Activated gamma-delta T cell treated with Interleukin-2 at 50 U/mL for 16 hours (primary cell): ENCODE measurements at regions not wholly inside any gene's neighbourhood (a gene's known extent, or its start where the extent isn't known, plus 50 kb on each side); places are given as distances from the start of the nearest gene placed in this dataset.

Source experiments
- DNase-seq: peaks from one replicate; pipeline ENCODE4 v3.0.0-alpha.2; 2020

DNA sequence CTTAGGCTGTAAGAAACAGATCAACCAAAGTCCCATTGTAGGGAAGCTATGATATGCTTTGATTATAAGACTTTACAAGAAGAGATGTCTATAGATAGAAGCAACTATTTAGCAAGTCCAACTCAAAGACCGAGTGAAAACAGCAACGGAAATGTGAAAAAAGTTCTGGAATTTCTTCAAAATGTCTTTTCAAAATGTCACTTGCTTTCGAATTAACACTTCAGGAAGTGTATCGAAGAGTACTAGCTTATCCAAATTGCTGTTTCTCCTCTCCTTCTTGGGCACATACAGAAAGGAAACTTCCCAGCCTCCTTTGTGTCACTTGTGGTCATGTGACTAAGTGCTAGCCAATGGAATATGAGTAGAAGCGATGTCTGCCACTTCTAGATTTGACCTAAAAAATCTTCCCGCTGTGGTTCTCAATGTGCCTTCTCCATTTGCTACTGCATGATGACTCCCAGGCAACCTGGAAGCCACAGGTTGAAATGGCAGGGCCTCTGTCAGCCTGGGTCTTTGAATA, 89.9 kb downstream of the TSEN15 start:
- DNase-seq, result no peak

DNA sequence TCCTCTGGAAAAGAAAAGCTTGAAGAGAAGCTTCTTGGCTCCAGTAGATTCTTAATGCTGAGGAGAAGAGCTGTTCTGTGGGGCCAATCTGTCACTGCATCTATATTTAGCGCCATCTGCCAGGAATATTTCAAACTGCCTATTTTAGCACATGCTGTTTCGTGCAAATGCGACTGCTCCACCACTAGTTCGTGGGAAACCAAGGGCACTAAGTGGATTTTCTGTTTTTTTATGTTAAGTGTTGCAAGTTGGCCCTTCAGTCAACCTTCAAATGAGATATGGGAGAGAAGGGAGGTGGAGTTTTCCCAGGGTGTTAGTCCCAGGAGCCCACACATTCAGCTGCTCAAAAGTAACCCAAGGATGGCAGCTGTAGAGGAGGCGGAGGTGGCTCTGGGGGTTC, 91.9 kb downstream of the TSEN15 start:
- DNase-seq, result no peak

DNA sequence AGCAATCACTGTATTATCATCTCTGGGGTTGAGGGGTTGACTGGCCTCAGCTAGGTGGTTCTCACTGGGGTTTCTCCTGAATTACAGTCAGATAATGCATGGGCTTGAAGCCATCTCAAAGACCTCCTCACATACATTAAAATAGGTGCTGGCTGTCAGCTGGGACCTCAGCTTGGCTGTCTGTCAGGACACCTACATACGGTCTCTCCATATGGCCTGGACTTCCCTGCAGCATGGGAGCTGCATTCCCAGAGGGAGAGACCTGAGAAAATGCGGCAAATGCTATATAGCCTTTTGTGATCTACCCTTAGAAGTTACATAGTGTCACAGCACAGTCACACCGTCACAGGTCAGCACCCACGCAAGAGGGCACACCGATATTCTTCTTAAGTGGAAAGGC, 93.6 kb downstream of the TSEN15 start:
- no peak for DNase-seq

DNA sequence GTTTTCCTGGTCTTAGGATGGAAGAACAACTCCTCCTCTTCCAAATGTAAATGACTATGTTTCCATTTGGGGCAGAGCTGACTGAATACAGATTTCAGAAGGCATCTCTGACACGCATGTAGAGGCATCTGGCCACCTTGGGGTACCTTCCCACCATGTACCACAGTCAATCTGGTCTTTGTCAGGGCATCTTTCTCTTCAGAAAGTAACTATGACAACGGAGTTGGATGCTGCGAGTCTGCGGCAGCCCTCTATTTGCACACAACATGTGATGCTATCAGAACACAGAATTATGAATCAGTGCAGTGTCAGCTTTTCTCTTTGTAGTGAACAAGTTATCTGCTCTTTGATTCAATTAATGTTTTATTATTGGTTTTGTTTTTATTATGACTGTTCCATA, 94.7 kb downstream of the TSEN15 start:
- DNase-seq, result no peak

DNA sequence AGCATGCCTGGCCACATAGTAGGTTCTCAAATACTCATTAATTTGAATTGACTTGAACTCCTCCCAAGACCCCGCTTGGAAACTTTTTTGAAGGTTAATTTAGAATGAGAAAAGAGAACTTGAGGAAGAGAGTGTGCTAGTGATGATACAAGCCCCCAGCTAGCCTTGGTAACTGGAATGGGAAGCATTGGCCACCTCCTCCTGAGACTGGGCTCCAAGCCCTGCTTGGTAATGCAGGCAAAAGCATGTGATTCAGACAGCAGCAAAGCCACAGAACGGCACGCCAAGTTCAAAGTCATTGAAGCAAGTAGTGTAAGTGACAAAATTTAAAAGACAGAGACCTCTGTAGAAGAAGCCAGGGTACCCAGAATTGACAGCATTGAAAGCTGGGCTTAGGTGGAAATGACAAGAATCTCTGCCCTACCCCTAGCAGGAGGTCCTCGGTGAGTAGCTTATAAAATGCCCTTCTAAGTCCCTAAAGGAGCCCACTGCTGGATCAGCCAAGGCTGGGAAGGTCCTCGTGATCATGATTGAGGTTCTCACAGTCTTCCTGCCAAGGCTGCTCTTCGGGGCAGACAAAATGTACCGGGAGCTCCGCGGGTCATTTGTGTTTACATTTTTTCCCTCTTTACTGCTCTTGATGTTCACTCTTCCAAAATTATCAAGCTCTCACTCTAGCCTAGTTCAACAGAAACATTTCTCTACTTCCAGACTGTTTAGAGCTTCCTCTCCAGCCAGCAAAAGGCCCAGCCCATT, 99.4 kb downstream of the TSEN15 start:
- no peak for DNase-seq

DNA sequence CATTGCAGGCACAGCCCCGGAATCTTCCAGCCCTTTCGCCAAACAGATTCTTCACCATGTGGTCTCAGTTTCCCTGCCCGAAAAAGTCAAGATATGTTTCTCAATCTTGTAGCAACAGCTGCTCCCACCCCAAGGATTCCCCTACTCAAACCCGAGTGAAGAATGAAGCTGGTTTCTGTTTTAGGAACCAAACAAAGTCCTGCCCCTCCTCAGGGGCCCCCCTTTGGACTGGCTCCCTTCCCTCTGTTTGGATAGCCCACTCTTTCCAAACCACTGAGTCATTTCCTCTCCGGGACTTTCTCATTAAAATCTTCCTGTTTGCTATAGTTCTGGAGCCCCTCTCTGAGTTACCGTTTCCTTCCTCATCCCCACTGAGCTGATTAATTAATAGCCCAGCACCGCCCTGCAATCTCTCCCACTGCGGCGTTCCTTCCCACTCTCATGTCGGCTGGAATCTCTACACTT, 100.9 kb downstream of the TSEN15 start:
- DNase-seq, result no peak

DNA sequence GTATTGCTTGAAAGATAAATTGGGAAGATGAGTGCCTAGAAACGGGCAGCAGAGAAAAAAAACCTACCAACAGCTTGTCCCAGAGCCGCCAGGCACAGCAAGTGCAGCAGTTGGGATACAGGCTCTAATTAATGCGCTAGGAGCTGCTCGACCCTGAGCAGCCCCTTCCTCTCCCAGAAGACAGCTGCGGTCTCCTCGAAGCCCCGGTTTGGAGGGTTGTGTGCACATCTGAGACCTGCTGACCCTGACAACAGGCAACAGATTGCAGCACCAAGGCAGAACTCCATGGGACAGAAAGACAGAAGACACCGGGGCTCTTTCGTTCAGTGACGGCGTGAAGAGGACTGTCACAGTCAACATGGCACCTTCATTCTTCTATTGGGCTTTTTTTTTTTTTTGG, 101.4 kb downstream of the TSEN15 start:
- DNase-seq, result no peak

DNA sequence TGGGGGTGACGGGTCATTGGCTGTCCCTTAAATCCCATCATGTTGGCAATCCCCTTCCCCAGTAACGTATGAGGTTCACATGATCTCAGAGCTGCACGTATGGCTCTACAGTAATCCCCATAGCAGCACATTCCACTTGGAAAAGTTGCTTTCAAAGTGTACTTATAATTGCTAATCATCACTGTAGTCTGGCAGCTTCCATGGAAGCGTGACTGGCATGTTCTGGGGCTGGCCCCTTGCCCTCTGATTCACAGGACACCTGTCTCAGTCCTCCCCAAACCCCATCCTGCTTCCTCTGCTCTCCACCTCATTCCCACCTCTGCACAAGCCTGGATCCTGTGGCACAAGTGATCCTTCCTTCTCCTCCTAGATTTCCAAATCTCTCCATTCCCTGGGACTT, 102.2 kb downstream of the TSEN15 start:
- DNase-seq, result no peak

DNA sequence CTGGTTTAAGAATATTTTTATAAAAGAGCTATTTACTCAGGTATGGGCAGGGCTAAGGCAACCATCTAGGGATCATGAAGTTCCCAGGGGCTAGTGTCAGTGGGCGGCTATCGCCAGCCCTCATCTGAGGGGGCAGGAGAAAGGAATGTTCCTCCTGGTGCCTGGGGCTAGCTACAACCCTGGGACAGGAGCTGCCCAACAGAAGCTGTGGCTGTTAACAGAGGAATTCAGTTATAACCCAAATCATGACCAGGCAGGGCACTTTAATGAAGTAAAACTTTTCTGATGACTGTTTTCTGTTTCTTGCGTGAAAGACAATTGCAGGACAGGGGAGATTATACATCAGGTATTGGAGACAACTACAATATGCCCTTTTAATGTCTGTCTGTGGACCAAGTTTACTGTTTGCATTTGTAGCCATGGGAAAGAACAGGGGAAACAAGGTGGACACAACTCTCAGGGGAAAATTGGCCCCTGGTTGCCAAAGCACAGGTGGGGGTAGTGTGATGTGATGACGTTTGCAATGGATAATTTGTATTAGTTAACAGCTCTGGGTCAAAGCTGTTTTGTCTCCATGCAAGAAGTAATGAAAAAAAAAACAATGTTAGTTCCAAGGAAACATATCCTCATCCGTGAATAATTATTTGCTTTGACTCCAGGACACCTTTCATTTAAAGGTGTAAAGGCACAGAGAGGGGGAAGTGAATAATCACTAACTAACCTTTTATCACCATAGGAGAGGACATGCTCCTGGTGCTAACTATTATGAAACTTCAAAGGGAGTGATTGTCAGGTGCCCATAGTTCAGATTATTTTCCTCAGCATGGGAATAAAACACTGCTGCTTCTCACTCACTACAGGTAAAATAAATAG, 105.2 kb downstream of the TSEN15 start:
- no peak for DNase-seq

DNA sequence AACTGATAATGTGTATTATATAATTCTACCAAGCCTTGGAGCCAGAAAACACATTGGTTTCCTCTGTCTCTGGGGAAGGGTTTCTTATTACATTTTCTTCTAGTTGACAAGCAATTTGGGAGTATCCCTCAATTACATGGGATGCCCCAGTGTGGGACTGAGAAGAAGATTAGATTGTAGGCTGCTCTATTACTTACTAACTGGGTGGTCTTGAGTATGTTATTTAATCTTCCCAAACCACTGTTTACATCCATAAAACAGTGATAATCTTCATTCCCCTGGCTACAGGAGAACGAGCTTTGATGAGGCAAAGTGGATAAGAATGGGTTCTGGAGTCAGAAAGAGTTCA, 105.8 kb downstream of the TSEN15 start:
- no peak for DNase-seq

DNA sequence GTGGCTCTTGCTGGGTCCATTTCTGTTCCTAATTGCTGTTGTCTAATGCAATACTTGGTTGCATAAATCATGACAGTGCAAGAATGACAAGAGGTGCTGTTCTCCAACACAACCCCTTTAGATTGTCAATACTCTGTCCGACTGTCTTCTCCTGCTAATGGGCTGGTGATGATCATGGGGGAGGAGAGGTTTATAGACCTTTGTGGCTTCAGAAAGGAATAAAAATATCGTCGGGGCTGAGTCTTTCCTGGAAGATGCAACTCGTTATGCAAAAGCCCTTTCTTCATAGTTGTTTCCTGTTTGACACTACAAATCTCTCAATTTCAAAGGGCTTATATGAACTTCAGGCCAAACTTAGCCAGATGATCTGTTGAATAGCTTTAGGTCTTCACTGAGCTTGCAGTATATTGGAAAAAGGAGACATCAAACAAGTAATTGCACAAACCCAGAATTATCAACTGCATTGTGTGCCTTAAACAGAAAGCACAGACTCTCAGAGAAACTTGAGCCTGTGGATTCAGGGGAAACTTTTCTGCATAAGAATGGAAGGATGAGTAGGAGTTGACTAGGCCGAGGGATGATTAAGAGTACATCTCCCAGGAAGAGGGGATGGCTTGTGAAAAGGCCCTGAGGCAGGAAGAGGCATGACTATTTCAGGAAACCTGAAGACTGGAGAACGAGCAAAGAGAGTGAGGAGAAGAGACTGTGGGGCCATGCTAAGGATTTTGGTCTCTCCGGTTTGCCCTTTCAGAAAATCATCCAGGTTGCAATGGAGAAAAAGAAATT, 107.6 kb downstream of the TSEN15 start:
- DNase-seq, result no peak

DNA sequence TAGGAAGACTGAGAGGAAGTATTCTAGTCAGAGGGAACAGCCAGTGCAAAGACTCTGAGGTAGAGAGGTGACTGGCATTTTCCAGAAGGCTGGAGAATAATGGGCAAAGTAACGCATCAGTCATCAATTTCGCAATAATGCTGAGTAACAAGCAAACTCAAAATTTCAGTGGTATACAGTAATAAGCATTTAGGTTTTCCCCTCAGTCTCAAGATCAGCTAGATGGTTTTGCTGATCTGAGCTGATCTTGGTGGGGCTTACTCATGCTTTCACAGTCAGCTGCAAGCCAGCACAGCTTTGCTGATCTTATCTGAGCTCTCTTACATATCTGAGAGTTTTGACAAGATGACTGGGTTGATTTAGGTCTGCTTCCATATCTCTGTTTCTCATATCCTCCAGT, 108.7 kb downstream of the TSEN15 start:
- no peak for DNase-seq

DNA sequence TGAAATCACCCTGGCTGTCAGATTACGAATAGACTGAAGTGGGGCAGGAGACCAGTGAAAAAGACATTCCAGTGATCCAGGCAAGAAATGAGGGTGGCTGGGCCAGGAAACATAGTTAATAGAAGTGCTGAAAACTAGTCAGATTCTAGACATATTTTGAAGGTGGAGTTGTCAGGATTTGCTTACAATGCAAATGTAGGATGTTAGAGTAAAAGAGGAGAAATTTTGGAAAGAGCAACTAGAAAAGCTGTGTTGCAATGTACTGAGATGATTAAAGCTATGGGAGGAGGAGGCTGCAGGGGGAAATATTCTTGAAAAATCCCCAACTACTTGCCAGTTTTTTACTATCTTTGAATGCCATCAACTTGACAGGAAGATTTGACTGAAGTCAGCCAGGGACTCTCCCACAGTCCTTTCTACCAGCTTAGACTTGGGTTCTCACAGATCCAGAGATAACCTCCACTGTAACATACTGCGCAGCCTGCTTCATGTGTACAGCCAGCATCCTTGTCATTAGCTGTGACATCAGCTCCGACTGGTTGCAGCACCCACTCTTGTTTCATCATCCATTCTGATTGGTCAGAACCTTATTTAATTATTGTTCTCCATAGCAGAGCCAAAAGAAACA, 109.7 kb downstream of the TSEN15 start:
- DNase-seq, result no peak

DNA sequence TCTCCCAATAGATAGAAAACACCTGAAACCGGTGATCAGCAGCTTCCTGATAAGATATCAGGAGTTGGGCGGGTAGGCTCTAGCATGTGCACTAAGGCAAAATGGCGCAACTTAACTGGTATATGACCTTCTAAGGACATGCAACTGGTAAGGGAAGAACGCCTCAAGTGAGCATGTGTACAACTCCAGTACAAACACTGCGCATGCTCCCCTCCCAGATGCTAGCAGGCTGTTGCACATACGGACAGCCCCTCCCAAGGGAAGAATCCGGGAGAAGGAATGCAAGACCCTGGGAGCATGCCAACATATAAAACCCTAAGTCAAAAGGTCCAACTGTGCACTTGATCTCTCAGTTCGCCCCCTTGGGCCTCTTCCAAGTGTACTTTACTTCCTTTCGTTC, 110.8 kb downstream of the TSEN15 start:
- DNase-seq, result no peak

DNA sequence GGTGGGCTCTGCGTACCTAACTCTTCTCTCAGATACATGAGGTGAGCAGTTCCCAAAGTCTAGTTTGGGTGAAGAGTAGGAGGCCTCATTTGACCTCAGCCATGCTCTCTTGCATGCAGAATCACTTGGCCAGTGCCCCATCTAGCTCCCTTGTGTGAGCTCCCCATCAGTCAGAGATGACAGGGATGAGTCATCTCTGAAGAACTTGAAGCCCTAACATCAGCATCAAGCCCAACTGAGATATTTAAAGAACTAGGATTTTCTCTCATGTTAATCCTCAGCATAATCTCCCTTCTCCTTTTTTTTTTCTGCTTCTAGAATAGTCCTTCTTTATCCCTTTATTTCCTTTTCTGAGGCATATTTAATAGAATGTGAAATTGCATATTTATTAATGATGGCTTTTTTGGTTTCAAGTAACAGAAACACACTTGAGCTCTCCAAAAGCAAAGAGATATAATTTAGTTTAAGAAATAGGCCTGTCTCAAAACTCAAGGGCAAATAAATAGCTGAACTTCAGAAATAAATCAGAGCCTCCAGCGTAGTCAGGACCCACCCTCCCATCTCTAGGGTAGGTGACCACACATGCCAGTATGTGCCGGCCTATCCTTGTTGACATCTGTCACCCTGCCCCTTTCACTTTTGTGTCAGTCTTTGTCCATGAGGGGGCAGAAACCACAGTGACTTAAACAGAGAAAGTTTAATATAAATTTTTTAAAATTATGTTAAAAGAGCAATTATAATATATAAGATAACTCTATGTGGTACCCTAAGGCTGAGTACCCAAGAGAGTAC, 112.3 kb downstream of the TSEN15 start:
- DNase-seq, result no peak

DNA sequence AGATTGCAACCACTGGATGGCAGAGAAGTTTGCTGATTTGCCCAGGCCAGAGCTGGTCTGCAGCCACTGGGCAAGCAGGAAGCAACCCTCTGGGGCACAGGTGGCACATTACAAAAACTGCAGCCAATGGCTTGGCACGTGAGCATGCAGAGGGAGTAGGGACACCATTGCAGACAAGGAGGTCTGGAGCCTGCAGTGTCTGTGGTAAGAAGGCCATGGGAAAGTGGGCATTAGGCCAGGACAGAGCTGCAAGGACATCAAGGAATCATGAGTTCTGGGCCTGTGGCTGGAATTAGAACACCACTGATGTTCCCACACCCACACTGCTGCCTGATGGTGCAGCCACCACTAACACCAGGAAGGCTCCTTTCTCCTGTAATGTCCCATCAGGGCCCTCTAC, 113.0 kb downstream of the TSEN15 start:
- DNase-seq, result no peak

DNA sequence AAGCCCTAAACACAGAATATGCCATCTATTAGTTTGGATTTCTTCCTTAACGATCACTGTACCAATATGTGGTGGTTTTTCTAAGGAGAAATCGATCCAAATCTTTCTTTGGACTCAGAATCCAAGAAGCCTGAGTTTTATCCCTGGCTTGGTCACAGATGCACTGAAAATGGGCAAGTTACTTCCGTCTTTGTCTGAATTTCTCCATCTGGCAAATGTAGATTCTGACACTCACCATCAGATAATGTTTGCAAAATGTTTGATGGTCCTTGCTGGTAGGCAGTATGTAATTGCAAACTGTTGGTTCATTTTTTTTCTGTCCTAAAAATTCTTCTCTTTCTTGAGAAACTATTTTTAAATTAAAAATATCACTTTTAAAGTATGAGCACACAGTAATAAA, 115.0 kb downstream of the TSEN15 start:
- no peak for DNase-seq

DNA sequence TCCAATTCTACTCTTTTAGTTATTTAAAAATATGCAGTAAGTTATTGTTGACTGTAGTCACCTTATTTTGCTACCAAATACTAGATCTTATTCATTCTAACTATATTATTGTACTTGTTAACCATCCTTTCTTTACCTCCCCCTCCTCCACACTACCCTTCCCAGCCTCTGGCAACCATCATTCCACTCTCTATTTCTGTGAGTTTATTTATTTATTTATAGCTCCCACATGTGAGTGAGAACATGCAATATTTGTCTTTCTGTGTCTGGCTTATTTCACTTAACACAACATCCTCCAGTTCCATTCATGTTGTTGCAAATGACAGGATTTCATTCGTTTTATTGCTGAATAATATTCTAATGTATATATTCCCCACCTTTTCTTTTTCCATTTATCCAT, 115.8 kb downstream of the TSEN15 start:
- DNase-seq, result no peak

DNA sequence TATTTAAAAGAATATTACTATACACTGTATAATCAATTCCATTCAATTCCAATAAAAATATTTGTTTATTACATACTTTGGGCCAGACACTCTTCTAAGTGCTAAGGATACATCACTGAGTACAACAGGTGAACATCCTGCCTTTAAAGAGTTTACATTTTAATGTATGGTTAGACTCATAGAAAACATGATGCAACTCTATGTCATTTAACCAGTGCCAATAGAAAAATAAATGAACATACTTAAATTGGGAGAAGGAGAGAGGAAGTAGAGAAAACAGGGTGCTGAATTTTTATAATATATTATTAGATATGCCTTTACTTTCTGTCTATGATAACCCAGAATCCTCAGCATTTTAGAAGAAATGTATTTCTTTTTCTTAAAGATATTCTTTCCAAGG, 119.2 kb downstream of the TSEN15 start:
- no peak for DNase-seq

DNA sequence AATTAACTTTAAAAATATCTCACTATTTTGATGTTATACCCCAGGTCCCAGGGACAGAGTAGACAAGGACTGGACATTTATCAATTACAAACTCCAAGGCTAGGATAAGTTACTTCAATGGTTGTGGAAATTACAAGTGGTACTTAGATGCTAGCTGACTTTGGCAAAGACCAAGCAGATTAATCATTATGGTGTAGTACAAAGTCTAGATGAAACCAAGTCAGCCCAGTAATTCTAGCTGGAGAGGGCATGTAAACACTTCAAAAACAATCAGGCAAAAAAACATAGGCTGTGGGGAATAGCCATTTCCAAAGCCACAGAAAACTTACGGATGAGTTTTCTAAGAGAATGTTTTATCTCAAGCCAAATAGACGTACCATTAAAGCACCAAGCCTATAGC, 124.5 kb downstream of the TSEN15 start:
- DNase-seq, result no peak

DNA sequence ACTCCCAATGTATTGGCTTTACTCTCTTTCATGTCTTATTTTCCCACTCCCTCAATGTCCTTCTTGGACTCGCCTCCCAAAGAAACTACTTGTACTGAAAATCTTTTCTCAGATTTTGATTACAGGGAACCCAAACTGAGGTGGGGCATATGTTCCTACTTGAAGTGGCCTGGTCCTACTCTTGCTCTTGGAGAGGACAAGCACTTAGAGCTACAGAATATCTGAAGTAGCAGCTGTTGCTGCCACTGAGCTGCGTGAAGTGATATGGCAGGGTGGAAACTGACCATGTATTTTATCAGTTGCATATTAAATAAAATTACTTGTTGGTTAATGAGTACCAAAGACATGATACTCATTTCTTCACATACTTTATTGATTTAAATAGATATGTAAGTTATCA, 129.5 kb downstream of the TSEN15 start:
- DNase-seq, result no peak

DNA sequence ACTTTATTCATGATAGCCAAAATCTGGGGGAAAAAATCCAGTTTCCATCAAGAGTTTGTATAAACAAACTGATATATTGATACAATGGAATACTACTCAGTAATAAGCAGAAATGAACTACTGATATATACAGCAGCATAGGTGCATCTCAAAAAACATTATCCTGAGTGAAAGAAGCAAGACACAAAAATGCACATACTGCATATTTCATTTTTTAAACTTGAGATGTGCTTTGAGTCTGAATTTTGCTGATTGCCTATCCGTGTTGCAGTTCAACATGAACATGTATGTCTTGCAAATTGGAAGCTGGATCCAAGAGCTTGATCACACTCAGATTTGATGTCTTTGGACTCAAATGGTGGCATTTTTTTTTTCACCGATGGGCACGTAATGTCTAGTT, 132.4 kb downstream of the TSEN15 start:
- no peak for DNase-seq
